ENCODE measurements at regions not wholly inside any gene's neighbourhood (a gene's known extent, or its start where the extent isn't known, plus 50 kb on each side); places are given as distances from the start of the nearest gene placed in this dataset.

DNA sequence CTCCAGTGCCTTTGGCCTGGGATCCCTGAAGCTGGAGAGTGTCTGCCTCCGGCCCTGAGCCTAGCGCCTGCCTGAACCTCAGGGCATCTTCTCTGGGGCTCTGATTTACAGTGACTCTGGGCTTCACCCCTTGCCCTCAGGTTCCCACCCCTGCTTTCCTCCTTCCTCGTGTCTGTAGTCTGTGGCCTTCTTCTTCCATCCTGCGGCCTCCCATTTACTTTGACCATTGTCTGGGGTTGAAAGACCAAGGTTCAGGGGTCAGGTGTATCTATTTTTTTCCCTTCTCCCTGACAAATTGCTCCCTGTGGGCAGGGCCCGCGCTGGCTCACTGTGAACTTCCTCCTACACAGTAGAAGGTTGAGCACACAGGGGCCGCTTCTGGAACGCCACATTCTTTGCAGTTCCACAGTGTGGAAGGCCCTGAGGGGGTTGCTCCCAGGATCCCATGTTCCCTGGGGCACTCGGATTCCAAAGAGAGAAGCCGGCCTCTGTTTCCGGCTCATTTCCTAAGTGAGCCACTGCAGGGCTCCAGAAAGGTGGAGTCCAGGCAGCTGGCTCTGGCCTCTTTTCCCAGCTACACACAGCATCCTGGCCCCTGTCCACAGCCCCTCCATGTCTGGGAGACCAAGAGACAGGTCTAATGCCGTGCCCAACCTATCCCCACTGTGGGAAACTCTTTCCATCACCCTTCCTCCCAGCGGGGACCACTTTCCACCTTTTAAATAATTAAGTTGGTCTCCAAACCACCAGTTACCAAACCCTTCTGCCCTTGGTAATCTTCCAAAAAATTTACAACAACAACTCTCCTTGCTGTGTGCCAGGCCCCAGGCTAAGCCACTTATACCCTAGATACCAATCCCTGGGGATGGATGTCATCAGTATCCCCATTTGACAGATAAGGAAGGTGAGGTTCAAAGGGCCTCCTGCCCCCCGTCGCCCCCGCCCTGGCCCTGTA is 140.3 kb upstream of the IER5L start:
- peak; percentile 51 to 79 for DNase-seq
- Histone ChIP-seq H3K27me3 (no peaks in the 10 kb centered on the region), H3K36me3 (no peaks in the 10 kb centered on the region), H3K27ac (peak overlapping the region; percentile 90 to 93), H3K9me3 (no peaks in the 10 kb centered on the region), H3K4me1 (peaks cover 19 to 96% (median 89%) of the 10 kb centered on the region in 4 donors), H3K4me3 (no peak overlapping the region)
- TF ChIP-seq, protein P1, sequence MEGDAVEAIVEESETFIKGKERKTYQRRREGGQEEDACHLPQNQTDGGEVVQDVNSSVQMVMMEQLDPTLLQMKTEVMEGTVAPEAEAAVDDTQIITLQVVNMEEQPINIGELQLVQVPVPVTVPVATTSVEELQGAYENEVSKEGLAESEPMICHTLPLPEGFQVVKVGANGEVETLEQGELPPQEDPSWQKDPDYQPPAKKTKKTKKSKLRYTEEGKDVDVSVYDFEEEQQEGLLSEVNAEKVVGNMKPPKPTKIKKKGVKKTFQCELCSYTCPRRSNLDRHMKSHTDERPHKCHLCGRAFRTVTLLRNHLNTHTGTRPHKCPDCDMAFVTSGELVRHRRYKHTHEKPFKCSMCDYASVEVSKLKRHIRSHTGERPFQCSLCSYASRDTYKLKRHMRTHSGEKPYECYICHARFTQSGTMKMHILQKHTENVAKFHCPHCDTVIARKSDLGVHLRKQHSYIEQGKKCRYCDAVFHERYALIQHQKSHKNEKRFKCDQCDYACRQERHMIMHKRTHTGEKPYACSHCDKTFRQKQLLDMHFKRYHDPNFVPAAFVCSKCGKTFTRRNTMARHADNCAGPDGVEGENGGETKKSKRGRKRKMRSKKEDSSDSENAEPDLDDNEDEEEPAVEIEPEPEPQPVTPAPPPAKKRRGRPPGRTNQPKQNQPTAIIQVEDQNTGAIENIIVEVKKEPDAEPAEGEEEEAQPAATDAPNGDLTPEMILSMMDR (IDR thresholded peaks at IDR 0.05), result no peak
- intact Hi-C loops (cut with DNase I; ENCODE audit: low total_unique reads), result loop anchor here (5.0 to 10.0 kb wide), 3 partner anchors 64 to 286 kb away; partner anchors contain the start of gene IER5L

DNA sequence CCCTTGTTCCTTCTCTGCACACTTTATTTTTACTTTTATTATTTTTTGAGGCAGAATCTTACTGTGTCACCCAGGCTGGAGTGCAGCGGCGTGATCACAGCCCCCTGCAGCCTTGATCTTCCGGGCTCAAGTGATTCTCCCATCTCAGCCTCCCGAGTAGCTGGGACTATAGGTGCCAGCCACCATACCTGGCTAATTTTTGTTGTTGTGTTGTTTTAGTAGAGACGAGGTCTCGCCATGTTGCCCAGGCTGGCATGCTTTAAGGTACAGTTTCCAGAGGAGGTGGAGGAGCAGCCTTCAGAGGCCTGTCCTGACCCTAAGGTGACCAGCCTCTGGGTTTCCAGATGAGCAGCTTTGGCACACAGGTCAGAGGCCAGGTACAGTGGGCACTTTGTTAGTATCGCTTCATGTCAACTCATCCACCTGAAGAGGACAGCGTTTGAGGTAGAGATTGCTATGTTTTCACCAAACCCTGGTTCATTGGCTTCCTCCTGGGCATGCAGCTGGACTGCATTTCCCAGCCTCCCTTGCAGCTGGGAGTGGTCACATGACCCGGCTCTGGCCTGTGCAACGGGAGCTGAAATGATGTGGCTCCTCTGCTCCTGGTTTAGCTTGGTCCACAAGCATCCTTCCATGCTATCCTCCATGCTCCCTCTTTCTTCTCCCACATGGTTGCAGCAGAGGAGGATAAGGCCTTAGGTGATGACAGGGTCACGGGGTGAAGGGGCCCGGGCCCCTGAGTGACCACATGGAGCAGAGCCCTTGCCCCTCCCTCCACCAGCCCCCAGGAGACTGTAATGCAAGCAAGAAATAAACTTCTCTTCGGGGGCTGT is 139.3 kb upstream of the IER5L start:
- H3K27me3 ChIP-seq, result no peaks in the 10 kb centered on the region
- peak; percentile 67 to 80 for DNase-seq
- peaks cover 19 to 86% (median 80%) of the 10 kb centered on the region in 4 donors for H3K4me1 ChIP-seq
- H3K4me3 ChIP-seq, result no peak overlapping the region
- H3K36me3 ChIP-seq, result no peaks in the 10 kb centered on the region
- no peaks in the 10 kb centered on the region for H3K9me3 ChIP-seq
- TF ChIP-seq, protein P1 (IDR thresholded peaks at IDR 0.05), result no peak
- intact Hi-C loops (cut with DNase I; ENCODE audit: low total_unique reads), result loop anchor here (5.0 to 10.0 kb wide), 3 partner anchors 63 to 287 kb away; partner anchors contain the start of gene IER5L
- peak overlapping the region; percentile 90 to 93 for H3K27ac ChIP-seq

DNA sequence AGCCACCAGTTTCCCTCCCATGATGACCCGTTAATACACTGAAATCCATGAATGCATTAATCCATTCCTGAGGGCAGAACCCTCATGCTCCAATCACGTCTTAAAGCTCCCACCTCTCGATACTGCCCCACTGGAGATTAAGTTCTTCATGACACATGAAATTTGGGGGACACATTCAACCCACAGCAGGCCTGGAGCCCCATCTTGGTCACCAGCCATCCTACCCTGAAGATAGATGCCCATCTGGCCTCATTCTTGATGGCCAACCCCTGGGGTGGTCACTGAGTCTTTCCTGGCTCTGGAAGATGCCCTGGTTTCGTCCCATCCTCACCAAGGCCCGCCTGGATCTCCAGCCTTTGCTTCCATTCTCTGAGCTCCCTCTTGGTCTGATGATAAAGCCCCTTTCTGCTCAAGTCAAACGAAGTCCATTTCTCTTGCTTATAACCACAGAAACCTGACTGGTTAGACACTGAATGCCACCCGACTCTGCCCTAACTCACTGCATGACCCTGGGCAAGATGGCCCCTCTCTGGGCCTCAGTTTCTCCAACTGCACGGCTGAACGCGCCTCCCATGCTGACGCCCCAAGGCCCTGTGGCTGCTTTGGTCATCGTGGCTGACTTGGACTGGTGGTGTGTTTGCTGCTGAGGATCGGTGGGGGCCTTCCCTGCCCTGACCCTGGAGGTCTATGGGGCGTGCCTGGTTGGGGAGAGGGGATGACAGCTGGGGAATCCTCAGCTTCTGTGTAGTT is 138.4 kb upstream of the IER5L start:
- intact Hi-C loops (cut with DNase I; ENCODE audit: low total_unique reads), result loop anchor here (5.0 to 10.0 kb wide), 3 partner anchors 62 to 288 kb away; partner anchors contain the start of gene IER5L

DNA sequence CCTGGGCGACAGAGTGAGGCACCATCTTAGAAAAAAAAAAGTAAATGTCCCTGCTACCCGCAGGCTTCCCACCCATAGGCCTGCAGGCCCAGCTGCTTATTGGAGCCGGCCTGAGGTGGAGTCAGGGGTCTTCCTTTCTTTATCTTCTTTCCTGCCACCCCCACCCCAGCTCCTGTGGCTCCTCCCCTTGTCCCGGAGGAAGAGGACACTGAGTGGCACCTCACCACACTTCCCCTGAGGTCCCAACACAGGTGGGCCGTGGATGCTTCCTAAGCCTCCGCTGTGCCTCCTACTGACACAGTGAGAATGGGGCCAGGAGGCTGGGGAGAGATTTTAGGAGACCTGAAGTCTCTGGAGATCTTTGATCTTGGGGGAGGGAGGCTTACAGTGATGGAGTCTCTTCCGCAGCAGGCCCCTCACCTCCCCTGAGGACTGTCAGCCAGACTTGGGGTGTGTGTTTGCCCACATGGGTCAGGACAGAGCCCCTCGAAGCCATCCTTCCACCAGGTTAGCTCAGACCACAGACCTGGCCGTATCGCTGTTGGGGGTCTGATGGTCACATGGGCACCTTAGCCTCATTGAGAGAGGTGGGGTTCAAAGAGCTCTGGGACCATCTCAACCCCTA is 135.4 kb upstream of the IER5L start:
- Histone ChIP-seq H3K27ac (peak overlapping the region; percentile 90 to 93), H3K27me3 (no peaks in the 10 kb centered on the region), H3K4me1 (peaks cover 9 to 49% (median 43%) of the 10 kb centered on the region in 4 donors), H3K36me3 (no peaks in the 10 kb centered on the region), H3K9me3 (no peaks in the 10 kb centered on the region), H3K4me3 (no peak overlapping the region)
- intact Hi-C loops (cut with DNase I; ENCODE audit: low total_unique reads), result loop anchor here (10.0 kb wide), 2 partner anchors 59 to 291 kb away; no protein-coding TSS in a partner anchor
- peak; percentile 20 to 61 for DNase-seq
- TF ChIP-seq, protein P1 (IDR thresholded peaks at IDR 0.05), result no peak

More for the DNA sequence above, 138.4 kb upstream of the IER5L start:
- TF ChIP-seq, protein P1 (IDR thresholded peaks at IDR 0.05), result no peak
- H3K36me3 ChIP-seq, result no peaks in the 10 kb centered on the region
- no peak overlapping the region for H3K4me3 ChIP-seq
- peak overlapping the region; percentile 90 to 93 for H3K27ac ChIP-seq
- H3K27me3 ChIP-seq, result no peaks in the 10 kb centered on the region
- peak; percentile 17 to 63 for DNase-seq
- H3K9me3 ChIP-seq, result no peaks in the 10 kb centered on the region
- H3K4me1 ChIP-seq, result peaks cover 19 to 77% (median 71%) of the 10 kb centered on the region in 4 donors

Measured in tibial artery (tissue), 4 donors.